ENCODE measurements at regions not wholly inside any gene's neighbourhood (a gene's known extent, or its start where the extent isn't known, plus 50 kb on each side); places are given as distances from the start of the nearest gene placed in this dataset.

GRCh38 chr1:184329245-184329953 is 57.4 kb upstream of the C1orf21 start:
- DNase-seq = no peak

DNA sequence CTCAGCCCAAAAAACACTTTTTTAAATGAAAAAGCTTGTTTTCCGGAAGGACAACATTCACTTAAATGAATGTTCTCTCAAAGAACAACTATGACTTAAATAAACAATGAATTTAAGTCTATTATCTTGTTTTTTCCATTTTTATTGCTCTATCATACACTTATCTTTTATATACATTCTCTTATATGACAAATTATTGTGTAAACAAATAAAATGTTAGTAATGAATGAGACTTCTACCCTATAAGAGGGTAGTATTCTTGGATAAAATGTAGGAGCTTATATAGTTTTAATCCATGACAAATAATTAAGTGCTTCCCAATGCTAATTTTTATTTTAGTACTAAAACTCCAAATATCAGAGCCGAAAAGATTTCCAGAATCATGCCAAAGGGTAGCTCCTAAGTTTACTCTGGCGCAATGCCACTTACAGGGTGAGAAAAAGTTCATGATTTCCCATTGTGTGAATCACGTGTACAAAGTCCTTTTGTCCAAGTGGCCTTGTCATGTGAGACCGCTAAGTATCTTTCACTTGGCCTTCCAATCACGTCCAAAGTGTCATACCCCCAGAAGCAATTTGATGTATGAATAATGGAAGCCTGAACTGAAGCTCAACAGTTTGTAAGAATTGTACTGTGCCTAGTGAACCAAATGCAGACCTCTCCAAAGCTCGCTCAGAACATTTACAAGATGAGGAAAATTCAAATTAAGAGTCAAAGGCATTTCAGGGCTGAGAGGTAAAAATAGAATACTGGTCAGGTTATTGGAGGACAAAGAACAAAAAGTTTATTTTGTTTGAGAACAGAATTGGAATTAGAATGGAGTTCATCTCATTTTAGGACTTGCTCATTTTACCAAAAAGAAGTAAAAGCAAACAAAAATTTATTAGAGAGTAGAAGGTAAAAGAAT is 56.6 kb upstream of the C1orf21 start:
- no peak for DNase-seq

DNA sequence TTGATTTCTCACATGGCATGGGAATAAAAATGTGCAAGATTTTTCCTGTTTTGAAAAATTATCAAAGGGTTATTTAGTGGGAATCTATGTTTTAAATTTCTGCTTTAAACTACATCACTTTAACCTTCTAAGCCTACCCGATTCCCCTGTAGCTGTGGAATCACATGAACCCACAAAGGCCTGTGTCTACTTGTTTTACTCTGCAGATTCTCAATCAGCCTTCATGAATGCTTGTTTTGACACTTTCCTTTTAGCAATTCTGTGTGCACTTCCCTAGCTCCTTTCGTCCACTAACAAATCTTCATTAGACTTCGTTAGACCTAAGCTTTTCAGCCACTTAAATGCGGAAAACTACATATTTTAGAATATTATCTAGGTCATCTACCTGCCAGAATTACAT is 56.0 kb upstream of the C1orf21 start:
- no peak for DNase-seq

Measured in CD4-positive, alpha-beta T cell treated with Interleukin-6 for 4 hours (primary cell).